AG08395 (cell line): ENCODE measurements at regions not wholly inside any gene's neighbourhood (a gene's known extent, or its start where the extent isn't known, plus 50 kb on each side); places are given as distances from the start of the nearest gene placed in this dataset.

Experiments used
- DNase-seq: peaks from one replicate; pipeline ENCODE4 v3.0.0; 2012; ENCODE audit warnings: mixed read lengths, low spot score

- peak; percentile 76 for DNase-seq
These were observed 1232.3 kb upstream of the ZEB2 start for GRCh38 chr2:145752091-145752806.

- peak; percentile 59 for DNase-seq
These were observed 1231.7 kb upstream of the ZEB2 start for GRCh38 chr2:145751629-145752028.

GRCh38 chr2:145751155-145751554 lies 1231.2 kb upstream of the ZEB2 start:
- no peak for DNase-seq

DNA sequence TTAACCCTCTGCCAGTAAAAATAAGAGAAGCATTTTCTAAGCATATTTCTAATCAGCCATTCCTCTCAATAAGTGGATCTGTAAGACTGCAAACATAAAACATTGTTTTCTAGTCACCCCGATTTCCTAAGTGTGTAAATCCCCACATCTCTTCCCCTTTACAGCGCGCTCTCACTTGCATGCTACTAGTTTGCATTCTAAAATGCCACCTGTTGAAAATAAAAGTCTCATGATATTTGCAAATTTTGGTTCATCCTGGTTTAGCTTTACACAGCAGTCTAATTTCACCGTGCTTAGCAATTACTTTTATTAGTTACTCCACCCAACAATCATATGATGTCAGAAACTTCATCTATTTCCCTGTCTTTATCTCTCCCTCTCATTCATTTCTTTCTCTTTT lies 1230.7 kb upstream of the ZEB2 start:
- no peak for DNase-seq

DNA sequence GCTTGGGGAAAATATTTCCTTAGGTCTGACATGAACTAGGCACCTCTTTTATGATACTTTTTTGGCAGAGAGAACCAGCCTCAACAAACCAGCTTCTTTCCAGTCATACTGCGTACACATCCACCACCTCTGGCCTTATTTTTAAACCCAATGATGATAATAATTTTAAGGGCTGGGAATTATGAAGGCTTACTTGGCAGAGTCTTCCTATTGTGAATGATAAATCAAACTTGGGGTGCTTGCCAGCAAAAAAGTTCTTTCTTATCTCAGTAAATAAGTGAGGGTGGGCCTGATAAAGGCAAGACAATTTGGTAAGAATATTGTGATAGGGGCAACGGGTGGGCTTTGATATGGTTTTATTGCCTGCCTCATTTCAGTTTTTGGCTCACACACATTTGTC lies 1230.2 kb upstream of the ZEB2 start:
- DNase-seq: no peak

GRCh38 chr2:145749556-145749955 lies 1229.6 kb upstream of the ZEB2 start:
- DNase-seq: no peak

DNA sequence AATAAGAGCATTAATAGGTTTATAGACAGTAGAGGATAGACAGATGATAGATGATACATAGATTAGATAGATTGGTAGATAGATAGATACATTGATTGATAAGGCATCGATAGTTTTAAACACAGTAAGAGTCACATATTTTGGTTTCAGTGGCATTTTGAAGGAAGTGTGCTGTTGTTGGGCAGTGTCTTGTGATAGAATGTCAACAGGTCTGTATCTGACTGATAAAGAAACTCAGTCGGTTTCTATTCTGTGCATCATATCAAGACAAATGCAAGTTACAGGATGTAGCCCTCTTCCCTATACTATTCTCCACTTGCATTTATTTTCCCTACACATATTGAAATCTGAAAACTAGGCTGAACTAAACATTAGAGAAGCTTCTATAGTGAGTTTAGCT lies 1229.0 kb upstream of the ZEB2 start:
- no peak for DNase-seq

DNA sequence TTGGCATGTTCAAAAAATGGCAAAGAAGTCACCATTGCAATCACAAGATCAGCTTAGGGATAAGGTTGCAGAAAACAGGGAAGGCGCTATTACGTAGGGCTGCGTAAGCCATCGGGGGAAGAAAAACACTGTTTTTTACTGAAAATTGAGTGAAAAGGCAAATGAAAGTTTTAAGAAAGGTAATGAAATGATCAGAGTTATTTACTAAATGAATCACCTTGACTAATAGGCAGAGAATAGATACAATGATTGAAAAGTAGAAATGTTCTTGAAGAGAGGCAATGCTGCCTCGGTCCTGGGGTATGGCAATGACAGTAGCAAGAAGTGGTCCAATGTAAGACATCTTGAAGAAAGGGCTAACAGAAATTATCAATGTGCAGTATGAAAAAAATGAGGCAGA lies 1227.8 kb upstream of the ZEB2 start:
- no peak for DNase-seq

DNA sequence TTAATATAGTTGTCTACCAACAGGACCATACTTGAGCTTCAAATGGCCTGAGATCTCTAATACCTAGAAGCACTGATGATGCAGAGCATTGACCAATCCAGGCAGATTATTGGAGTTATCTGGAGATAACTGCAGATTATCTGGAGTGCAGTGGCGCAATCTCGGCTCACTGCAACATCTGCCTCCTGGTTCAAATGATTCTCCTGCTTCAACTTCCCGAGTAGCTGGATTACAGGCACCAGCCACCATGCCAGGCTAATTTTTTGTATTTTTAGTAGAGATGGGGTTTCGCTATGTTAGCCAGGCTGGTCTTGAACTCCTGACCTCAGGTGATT lies 1225.4 kb upstream of the ZEB2 start:
- peak; percentile 75 for DNase-seq

DNA sequence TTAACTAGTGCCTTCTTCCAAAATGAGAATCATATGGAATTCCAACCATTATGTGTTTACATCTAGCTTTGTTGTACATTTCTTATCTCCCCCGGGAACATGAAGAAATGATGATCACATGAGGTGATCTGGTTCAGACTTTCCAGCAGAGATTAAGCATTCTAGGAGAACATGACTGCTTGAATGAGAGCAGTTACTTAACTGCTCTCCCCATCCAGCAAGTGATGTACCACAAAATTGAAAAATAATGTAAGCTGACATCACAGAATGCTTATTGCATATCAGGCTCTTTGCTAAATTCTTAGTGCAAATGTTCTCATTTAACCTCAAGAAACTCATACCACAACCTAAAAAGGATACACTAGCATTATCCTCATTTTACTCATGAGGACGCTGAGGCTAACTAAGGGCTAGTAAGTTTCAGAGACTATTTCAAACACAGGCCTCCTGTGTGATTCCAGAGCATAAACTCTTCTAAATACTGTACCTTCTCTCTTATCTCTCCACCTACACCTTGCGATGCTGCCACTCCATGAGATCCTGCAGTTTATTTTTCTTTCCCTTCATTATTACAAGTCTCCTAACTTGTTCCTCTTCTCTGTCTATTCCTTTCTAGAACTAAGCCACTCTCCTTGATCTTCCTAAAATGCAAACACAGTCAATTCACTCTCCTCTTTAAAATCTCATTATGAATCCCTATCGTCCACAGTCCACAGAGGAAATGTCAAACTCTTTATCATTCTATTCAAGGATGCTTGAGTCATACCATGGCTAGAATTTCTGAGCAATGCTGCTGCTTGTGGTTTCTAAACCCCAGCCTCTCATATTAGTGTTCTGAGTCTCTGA lies 1224.8 kb upstream of the ZEB2 start:
- no peak for DNase-seq

DNA sequence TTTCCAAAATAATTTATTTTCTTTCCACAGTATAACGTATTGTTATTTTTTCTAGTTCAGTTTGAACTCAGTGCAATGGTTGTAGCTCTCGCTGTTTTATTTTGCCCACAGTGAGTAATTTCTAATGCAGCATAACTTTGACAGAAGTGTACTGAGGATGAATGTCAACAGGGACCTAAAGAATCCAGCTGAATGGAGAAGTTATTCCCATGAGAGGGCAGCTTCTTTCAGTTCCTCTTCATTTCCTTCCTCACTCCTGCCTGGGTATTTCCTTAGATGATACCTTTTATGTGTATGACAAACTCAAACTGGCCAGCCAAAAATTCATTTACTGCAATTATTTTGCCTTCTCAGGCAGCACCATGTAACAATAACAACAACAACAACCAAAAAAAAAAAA lies 1223.1 kb upstream of the ZEB2 start:
- DNase-seq: no peak

DNA sequence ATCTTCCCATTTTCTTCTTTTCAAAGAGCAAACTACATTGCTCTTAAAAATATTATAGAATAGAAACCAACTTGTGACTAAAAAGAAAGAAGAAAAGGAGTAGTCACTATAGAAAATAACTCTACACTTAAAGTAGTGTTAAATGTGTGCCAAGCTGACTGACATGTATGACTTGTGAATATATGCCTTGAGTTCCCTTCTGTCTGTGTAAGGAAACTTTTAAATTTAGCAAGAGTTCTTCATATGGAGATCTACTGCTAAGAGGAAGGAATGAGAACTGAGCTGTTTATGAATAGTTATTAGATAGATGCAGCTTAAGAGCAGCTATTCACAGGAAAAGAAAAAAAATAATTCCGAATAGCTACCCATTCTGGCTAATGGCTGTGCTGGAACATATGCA lies 1221.7 kb upstream of the ZEB2 start:
- no peak for DNase-seq

DNA sequence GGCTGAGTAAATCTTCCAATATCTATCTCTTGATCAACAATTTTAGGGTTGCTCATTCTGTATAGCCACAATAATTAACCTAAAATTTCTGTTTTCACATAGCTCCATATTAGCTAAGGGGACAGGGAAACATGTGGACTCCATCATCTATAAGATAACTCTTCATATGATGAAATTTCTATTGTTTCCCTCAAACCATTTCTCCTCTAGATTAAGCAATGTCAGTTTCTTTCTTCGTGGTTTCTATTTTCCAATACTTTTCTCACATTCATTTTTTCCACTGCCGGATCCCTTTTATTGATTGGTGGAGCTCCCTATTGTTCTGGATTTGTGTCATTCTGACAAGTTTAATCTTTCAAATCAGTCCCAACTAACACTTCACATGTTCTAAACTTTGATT lies 1221.3 kb upstream of the ZEB2 start:
- DNase-seq: no peak

DNA sequence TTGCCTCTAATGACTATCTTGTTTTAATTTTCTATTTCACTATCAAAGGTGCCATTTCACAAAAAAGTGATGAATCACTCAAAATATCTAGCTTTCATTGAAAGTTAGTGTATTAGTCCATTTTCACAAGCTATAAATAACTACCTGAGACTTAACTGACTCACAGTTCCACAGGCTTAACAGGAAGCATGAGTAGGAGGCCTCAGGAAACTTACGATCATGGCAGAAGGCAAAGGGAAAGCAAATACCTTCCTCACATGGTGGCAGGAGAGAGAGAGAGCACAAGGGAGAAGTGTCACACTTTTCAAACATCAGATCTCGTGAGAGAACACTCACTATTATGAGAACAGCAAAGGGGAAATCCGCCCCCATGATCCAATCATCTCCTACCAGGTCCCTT lies 1220.4 kb upstream of the ZEB2 start:
- DNase-seq: no peak

GRCh38 chr2:145739681-145740080 lies 1219.8 kb upstream of the ZEB2 start:
- DNase-seq: no peak

- DNase-seq: no peak
These were observed 1217.0 kb upstream of the ZEB2 start for GRCh38 chr2:145736871-145737270.

DNA sequence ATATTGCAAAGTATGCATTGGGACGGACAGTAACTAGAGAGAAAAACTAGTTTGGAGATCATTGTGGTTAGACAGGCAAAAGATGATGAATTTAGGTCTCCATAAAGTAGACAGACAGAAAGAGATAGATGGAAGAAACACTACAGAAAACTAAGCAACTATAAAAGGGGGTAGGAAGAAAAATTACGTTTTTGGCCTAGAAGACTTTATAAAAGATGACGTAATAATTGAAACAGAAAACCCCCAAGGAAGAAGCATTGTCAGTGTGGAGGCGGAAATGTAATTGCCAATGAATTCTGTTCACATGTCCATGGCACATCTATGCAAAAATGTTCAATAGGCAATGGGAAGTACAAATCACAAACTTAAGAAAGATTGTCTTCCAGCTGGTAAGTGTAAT lies 1211.5 kb upstream of the ZEB2 start:
- no peak for DNase-seq

- no peak for DNase-seq
These were observed 1210.3 kb upstream of the ZEB2 start for GRCh38 chr2:145729993-145730770.

GRCh38 chr2:145729481-145729880 lies 1209.6 kb upstream of the ZEB2 start:
- no peak for DNase-seq

DNA sequence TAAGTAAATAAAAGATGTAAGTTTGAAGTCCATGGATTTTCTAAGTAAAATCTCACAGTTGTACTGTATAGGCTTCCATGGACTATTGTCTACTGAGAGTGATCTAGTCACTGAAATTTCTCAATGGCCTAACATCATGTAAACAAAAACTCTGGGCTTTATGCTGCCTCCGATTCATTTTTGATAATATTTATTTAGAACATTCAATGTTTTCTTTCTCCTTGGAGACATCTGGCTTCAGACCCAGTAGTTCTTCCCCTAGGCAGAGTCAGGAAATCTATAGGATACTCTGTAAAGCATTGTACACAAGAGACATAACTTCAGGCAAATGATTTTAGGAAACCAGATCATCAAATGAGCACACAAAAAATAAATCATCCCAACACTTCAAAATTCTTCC lies 1208.6 kb upstream of the ZEB2 start:
- DNase-seq: no peak

- DNase-seq: no peak
These were observed 1206.0 kb upstream of the ZEB2 start for GRCh38 chr2:145725876-145726275.

DNA sequence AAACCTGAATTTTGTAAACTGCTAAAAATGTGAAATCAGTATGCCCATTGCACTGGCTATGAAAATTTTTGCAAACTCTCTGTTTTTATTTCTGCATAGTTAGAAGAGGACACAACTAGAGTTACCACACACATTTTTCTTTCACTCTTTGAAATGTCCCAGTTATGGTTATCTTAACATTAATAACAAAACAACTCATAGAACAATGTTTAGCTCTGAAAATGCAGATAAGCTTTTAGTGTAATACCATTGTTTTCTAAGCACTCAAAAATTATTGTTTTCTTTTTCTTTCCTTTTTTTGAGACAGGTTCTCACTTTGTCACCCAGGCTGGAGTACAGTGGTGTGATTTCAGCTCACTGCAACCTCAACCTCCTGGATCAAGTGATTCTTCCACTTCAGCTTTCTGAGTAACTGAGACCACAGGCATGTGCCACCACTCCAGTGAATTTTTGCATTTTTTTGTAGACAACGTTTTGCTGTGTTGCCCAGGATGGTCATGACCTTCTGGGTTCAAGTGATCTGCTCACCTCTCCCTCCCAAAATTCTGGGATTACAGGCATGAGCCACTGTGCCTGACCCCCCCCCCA lies 1204.5 kb upstream of the ZEB2 start:
- no peak for DNase-seq

- no peak for DNase-seq
These were observed 1204.0 kb upstream of the ZEB2 start for GRCh38 chr2:145723872-145724271.
